ENCODE measurements at regions not wholly inside any gene's neighbourhood (a gene's known extent, or its start where the extent isn't known, plus 50 kb on each side); places are given as distances from the start of the nearest gene placed in this dataset.
A peak's percentile ranks its signal among the peaks of the same experiment; 100 is the strongest.

- Histone ChIP-seq H3K27ac (peak overlapping the region; percentile 36), H2AFZ (no peak overlapping the region), H3K4me3 (no peak overlapping the region), H3K4me1 (ENCODE audit: insufficient read depth) (no peaks in the 10 kb centered on the region), H3K27me3 (no peaks in the 10 kb centered on the region), H3K79me2 (no peaks in the 10 kb centered on the region), H4K20me1 (ENCODE audit: insufficient read depth, poor library complexity, severe bottlenecking) (no peaks in the 10 kb centered on the region), H3K9me3 (ENCODE audit: low read depth) (no peaks in the 10 kb centered on the region), H3K9me2 (replicated peaks; ENCODE audit: insufficient read depth) (no peaks in the 10 kb centered on the region), H3K4me2 (no peak overlapping the region), H3K36me3 (replicated peaks; ENCODE audit: insufficient read depth, low read depth) (no peaks in the 10 kb centered on the region)
- 94% methylated on average over 1 of the region's 1 CpG for WGBS (ENCODE audit: low lambda C conversion rate, missing lambda C conversion rate)
- TF ChIP-seq EZH2phosphoT487 (IDR thresholded peaks at IDR 0.05; ENCODE audit: low read depth, severe bottlenecking, unreplicated experiment) (no peak), CTCF (IDR thresholded peaks at IDR 0.05; ENCODE audit: poor library complexity) (no peak), EZH2 (IDR thresholded peaks at IDR 0.05; ENCODE audit: borderline replicate concordance) (no peak)
- DNase-seq (ENCODE audit: low spot score): no peak
Observed at GRCh38 chr11:95330302-95330701, 99.3 kb upstream of the SESN3 start.

GRCh38 chr11:95327273-95327948 is 96.4 kb upstream of the SESN3 start:
- Histone ChIP-seq H3K27ac (no peak overlapping the region), H3K9me2 (replicated peaks; ENCODE audit: insufficient read depth) (no peaks in the 10 kb centered on the region), H3K4me1 (ENCODE audit: insufficient read depth) (no peaks in the 10 kb centered on the region), H3K79me2 (no peaks in the 10 kb centered on the region), H3K4me2 (no peak overlapping the region), H3K27me3 (no peaks in the 10 kb centered on the region), H3K4me3 (no peak overlapping the region), H3K36me3 (replicated peaks; ENCODE audit: insufficient read depth, low read depth) (no peaks in the 10 kb centered on the region), H2AFZ (no peak overlapping the region), H3K9me3 (ENCODE audit: low read depth) (no peaks in the 10 kb centered on the region), H4K20me1 (ENCODE audit: insufficient read depth, poor library complexity, severe bottlenecking) (no peaks in the 10 kb centered on the region)
- DNase-seq (ENCODE audit: low spot score): no peak
- WGBS (ENCODE audit: low lambda C conversion rate, missing lambda C conversion rate): 66% methylated on average over 2 of the region's 2 CpGs
- TF ChIP-seq EZH2phosphoT487 (IDR thresholded peaks at IDR 0.05; ENCODE audit: low read depth, severe bottlenecking, unreplicated experiment) (no peak), EZH2 (IDR thresholded peaks at IDR 0.05; ENCODE audit: borderline replicate concordance) (no peak), CTCF (IDR thresholded peaks at IDR 0.05; ENCODE audit: poor library complexity) (no peak)

- Histone ChIP-seq H4K20me1 (ENCODE audit: insufficient read depth, poor library complexity, severe bottlenecking) (no peaks in the 10 kb centered on the region), H3K4me2 (no peak overlapping the region), H3K9me2 (replicated peaks; ENCODE audit: insufficient read depth) (no peaks in the 10 kb centered on the region), H3K27ac (no peak overlapping the region), H2AFZ (no peak overlapping the region), H3K9me3 (ENCODE audit: low read depth) (no peaks in the 10 kb centered on the region), H3K36me3 (replicated peaks; ENCODE audit: insufficient read depth, low read depth) (no peaks in the 10 kb centered on the region), H3K79me2 (no peaks in the 10 kb centered on the region), H3K27me3 (no peaks in the 10 kb centered on the region), H3K4me1 (ENCODE audit: insufficient read depth) (no peaks in the 10 kb centered on the region), H3K4me3 (no peak overlapping the region)
- DNase-seq (ENCODE audit: low spot score): no peak
- TF ChIP-seq EZH2 (IDR thresholded peaks at IDR 0.05; ENCODE audit: borderline replicate concordance): no peak
- no peak for TF ChIP-seq EZH2phosphoT487 (IDR thresholded peaks at IDR 0.05; ENCODE audit: low read depth, severe bottlenecking, unreplicated experiment)
- no peak for TF ChIP-seq CTCF (IDR thresholded peaks at IDR 0.05; ENCODE audit: poor library complexity)
- 81% methylated on average over 8 of the region's 8 CpGs for WGBS (ENCODE audit: low lambda C conversion rate, missing lambda C conversion rate)
Observed at GRCh38 chr11:95325777-95326258, 94.8 kb upstream of the SESN3 start.
